ENCODE measurements at regions not wholly inside any gene's neighbourhood (a gene's known extent, or its start where the extent isn't known, plus 50 kb on each side); places are given as distances from the start of the nearest gene placed in this dataset.
"Not testable (repeated sequence)": the region's sequence is repeated elsewhere in the genome, so short reads cannot be mapped to it uniquely, and the experiment has no call there.

GRCh38 chr4:93897559-93897958, 69.0 kb downstream of the ATOH1 start:
- ATAC-seq (no peak), DNase-seq (no peak)
- Histone ChIP-seq H3K36me3 (ENCODE audit: insufficient read depth in 1 of 2, low read depth in 1 of 2) (no peaks in the 10 kb centered on the region), H3K4me1 (no peaks in the 10 kb centered on the region), H3K27me3 (ENCODE audit: insufficient read depth in 3 of 3, low read length in 2 of 3) (no peaks in the 10 kb centered on the region), H3K9me3 (no peaks in the 10 kb centered on the region), H3K27ac (no peak overlapping the region), H3K4me3 (no peak overlapping the region)
- WGBS, 3 donors = 63 to 83% (median 63%) methylated on average over 1 of the region's 1 CpG
- intact Hi-C loops (cut with DNase I) = no loop called here
- TF ChIP-seq CTCF (IDR thresholded peaks at IDR 0.05) = no peak

- H3K27ac ChIP-seq = no peak overlapping the region
- ATAC-seq (no peak), DNase-seq (no peak)
- H3K9me3 ChIP-seq = no peaks in the 10 kb centered on the region
- intact Hi-C loops (cut with DNase I) = no loop called here
- H3K27me3 ChIP-seq (ENCODE audit: insufficient read depth in 3 of 3, low read length in 2 of 3) = no peaks in the 10 kb centered on the region
- no peaks in the 10 kb centered on the region for H3K36me3 ChIP-seq (ENCODE audit: insufficient read depth in 1 of 2, low read depth in 1 of 2)
- H3K4me1 ChIP-seq = no peaks in the 10 kb centered on the region
- 65 to 93% (median 74%) methylated on average over 3 of the region's 3 CpGs for WGBS, 3 donors
- no peak overlapping the region for H3K4me3 ChIP-seq
- TF ChIP-seq CTCF (IDR thresholded peaks at IDR 0.05) = no peak
These were observed 80.2 kb downstream of the ATOH1 start for GRCh38 chr4:93908778-93909177.

DNA sequence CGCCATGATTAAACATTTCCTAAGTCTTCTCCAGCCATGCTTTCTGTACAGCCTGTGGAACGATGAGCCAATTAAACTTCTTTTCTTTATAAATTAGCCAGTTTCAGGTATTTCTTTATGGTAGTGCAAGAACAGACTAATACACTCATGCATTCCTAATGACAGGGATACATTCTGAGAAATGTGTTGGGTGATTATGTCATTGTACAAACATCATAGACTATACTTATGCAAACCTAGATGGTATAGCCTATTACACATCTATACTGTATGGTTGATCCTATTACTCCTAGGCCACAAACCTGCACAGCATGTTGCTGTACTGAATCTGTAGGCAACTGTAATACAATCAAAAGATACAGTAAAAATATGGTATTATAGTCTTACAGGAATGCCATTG, 83.1 kb downstream of the ATOH1 start:
- no peaks in the 10 kb centered on the region for H3K36me3 ChIP-seq (ENCODE audit: insufficient read depth in 1 of 2, low read depth in 1 of 2)
- ATAC-seq (no peak), DNase-seq (no peak)
- WGBS, 3 donors = 94 to 98% (median 94%) methylated on average over 2 of the region's 2 CpGs
- no peaks in the 10 kb centered on the region for H3K4me1 ChIP-seq
- H3K4me3 ChIP-seq = no peak overlapping the region
- no peaks in the 10 kb centered on the region for H3K9me3 ChIP-seq
- no peak overlapping the region for H3K27ac ChIP-seq
- no peak for TF ChIP-seq CTCF (IDR thresholded peaks at IDR 0.05)
- no peaks in the 10 kb centered on the region for H3K27me3 ChIP-seq (ENCODE audit: insufficient read depth in 3 of 3, low read length in 2 of 3)
- intact Hi-C loops (cut with DNase I) = no loop called here

DNA sequence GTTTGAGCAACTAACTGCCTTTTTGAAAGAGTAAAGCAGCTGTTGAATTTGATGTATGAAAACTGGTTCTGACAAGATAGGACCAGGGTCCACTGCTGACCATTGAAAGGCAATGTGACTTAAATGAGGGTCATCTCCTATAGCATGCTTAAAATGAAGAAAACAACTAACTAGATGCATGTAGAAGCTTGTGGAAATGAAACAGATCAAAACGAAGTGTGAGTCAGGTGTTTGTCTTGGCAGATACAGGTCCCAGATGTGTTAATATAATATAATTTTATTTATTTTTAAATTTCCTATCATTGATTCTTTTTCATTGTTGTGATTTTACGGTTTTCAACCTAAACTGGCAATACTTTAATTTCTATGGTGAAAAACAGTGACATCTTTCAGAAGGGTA, 83.6 kb downstream of the ATOH1 start:
- H3K9me3 ChIP-seq = no peaks in the 10 kb centered on the region
- intact Hi-C loops (cut with DNase I) = no loop called here
- DNase-seq (no peak), ATAC-seq (no peak)
- no peaks in the 10 kb centered on the region for H3K27me3 ChIP-seq (ENCODE audit: insufficient read depth in 3 of 3, low read length in 2 of 3)
- H3K27ac ChIP-seq = no peak overlapping the region
- TF ChIP-seq CTCF (IDR thresholded peaks at IDR 0.05) = no peak
- no peaks in the 10 kb centered on the region for H3K36me3 ChIP-seq (ENCODE audit: insufficient read depth in 1 of 2, low read depth in 1 of 2)
- no peaks in the 10 kb centered on the region for H3K4me1 ChIP-seq
- WGBS, 3 donors = 65 to 74% (median 69%) methylated on average over 2 of the region's 2 CpGs
- no peak overlapping the region for H3K4me3 ChIP-seq

GRCh38 chr4:93918856-93919255, 90.3 kb downstream of the ATOH1 start:
- no peak for TF ChIP-seq CTCF (IDR thresholded peaks at IDR 0.05)
- intact Hi-C loops (cut with DNase I) = no loop called here
- Histone ChIP-seq H3K9me3 (no peaks in the 10 kb centered on the region), H3K4me1 (no peaks in the 10 kb centered on the region), H3K27ac (no peak overlapping the region), H3K27me3 (ENCODE audit: insufficient read depth in 3 of 3, low read length in 2 of 3) (no peaks in the 10 kb centered on the region), H3K4me3 (no peak overlapping the region), H3K36me3 (ENCODE audit: insufficient read depth in 1 of 2, low read depth in 1 of 2) (no peaks in the 10 kb centered on the region)
- ATAC-seq = no peak
- no peak for DNase-seq
- 87 to 93% (median 88%) methylated on average over 2 of the region's 2 CpGs for WGBS, 3 donors

DNA sequence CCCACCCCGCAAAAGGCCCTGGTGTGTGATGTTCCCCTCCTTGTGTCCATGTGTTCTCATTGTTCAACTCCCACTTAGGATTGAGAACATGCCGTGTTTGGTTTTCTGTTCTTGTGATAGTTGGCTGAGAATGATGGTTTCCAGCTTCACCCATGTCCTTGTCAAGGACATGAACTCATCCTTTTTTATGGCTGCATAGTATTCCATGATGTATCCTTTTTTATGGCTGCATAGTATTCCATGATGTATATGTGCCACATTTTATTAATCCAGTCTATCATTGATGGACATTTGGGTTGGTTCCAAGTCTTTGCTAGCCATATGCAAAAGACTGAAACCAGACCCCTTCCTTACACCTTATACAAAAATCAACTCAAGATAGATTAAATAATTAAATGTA, 95.0 kb downstream of the ATOH1 start:
- H3K36me3 ChIP-seq (ENCODE audit: insufficient read depth in 1 of 2, low read depth in 1 of 2); DNase-seq; ATAC-seq; H3K4me1 ChIP-seq; H3K27me3 ChIP-seq (ENCODE audit: insufficient read depth in 3 of 3, low read length in 2 of 3); H3K27ac ChIP-seq; H3K9me3 ChIP-seq; H3K4me3 ChIP-seq; intact Hi-C loops (cut with DNase I): not testable (repeated sequence)
- 75 to 96% (median 93%) methylated on average over 2 of the region's 2 CpGs for WGBS, 3 donors
